ENCODE measurements at regions not wholly inside any gene's neighbourhood (a gene's known extent, or its start where the extent isn't known, plus 50 kb on each side); places are given as distances from the start of the nearest gene placed in this dataset.
"Not testable (repeated sequence)": the region's sequence is repeated elsewhere in the genome, so short reads cannot be mapped to it uniquely, and the experiment has no call there.

- no peak for DNase-seq
These were observed 488.2 kb downstream of the RBFOX1 start for GRCh38 chr16:7820816-7821215.

- no peak for DNase-seq
These were observed 473.2 kb downstream of the RBFOX1 start for GRCh38 chr16:7805686-7806396.

GRCh38 chr16:7804635-7805195, 472.1 kb downstream of the RBFOX1 start:
- no peak for DNase-seq

- no peak for DNase-seq
These were observed 459.7 kb downstream of the RBFOX1 start for GRCh38 chr16:7792346-7792745.

- DNase-seq: no peak
These were observed 458.5 kb downstream of the RBFOX1 start for GRCh38 chr16:7791028-7791590.

GRCh38 chr16:7775072-7775488, 442.4 kb downstream of the RBFOX1 start:
- no peak for DNase-seq

- no peak for DNase-seq
These were observed 440.1 kb downstream of the RBFOX1 start for GRCh38 chr16:7772722-7773121.

- not testable (repeated sequence) for DNase-seq
These were observed 436.4 kb downstream of the RBFOX1 start for GRCh38 chr16:7769091-7769490.

- DNase-seq: no peak
These were observed 432.5 kb downstream of the RBFOX1 start for GRCh38 chr16:7765079-7765550.

GRCh38 chr16:7763111-7763510, 430.5 kb downstream of the RBFOX1 start:
- DNase-seq: no peak

Data from renal pelvis (tissue), 1 donor.